ENCODE measurements at regions not wholly inside any gene's neighbourhood (a gene's known extent, or its start where the extent isn't known, plus 50 kb on each side); places are given as distances from the start of the nearest gene placed in this dataset.
"Not testable (repeated sequence)": the region's sequence is repeated elsewhere in the genome, so short reads cannot be mapped to it uniquely, and the experiment has no call there.

- TF ChIP-seq KDM1A (IDR thresholded peaks at IDR 0.05; ENCODE audit: low read depth); POLR2A (IDR thresholded peaks at IDR 0.05; ENCODE audit: low read length); CTCF (IDR thresholded peaks at IDR 0.05); RNF2 (IDR thresholded peaks at IDR 0.05; ENCODE audit: borderline replicate concordance, low read depth); NR3C1 (IDR thresholded peaks at IDR 0.05); JUNB (IDR thresholded peaks at IDR 0.05); CHD4 (IDR thresholded peaks at IDR 0.05; ENCODE audit: borderline replicate concordance): not testable (repeated sequence)
These were observed 212.1 kb upstream of the FAM3C start for GRCh38 chr7:121608183-121608582.
